HCT116 (cell line): ENCODE measurements at regions not wholly inside any gene's neighbourhood (a gene's known extent, or its start where the extent isn't known, plus 50 kb on each side); places are given as distances from the start of the nearest gene placed in this dataset.

Source experiments
- ATAC-seq: fragments of 200-7000 bp; cut with Tn5 transposase; 2 replicates; pipeline ENCODE4 v1.9.1; 2020; ENCODE audit warnings: mild to moderate bottlenecking, moderate library complexity
- BruUV-seq: library from RNA; stranded (reverse); fragments of 400-500 nt; replicated peaks from 2 replicates; lab custom pipeline; 2021; lab: Mats Ljungman, UMichigan
- CTCF ChIA-PET: fragments of 300-600 bp; sonication (Branson Sonifier 250); formaldehyde crosslinking; loops from one replicate; lab custom pipeline; 2021; ENCODE audit warnings: antibody characterized with exemption; lab: Charles Lee
- POLR2A ChIA-PET: fragments of 300-600, 350-600 bp; sonication (Branson Sonifier 250); formaldehyde crosslinking; loops from one replicate; lab custom pipeline; 2021; ENCODE audit warnings: antibody characterized with exemption; lab: Charles Lee
- RAD21 ChIA-PET, 2 experiments: fragments of 300-600 bp; sonication (Branson Sonifier 250); formaldehyde crosslinking; loops; one replicate each; lab custom pipeline; 2023; ENCODE audit warnings: low total read pairs in 2 of 2; ENCODE audit not compliant: uncharacterized antibody in 2 of 2, unreplicated experiment in 2 of 2, low non-redundant PET in 1 of 2; lab: Charles Lee
- DNase-seq: peaks from one replicate; pipeline ENCODE4 v3.0.0-alpha.2; 2010; ENCODE audit warnings: low read depth, low spot score
- H2AFZ ChIP-seq: fragments of 200-600 bp; shearing (Covaris generic), sonication (generic); 2 replicates; pipeline ENCODE4 v1.6.1; 2017; ENCODE audit warnings: low read depth, mixed run types, mixed read lengths, antibody characterized with exemption, low read length; ENCODE audit not compliant: poor library complexity, severe bottlenecking
- H3K27ac ChIP-seq: 2 replicates; pipeline ENCODE4 v1.5.1; 2012; ENCODE audit warnings: low read depth, low read length
- H3K27me3 ChIP-seq: fragments of 200-600 bp; sonication (generic); 2 replicates; pipeline ENCODE4 v1.6.1; 2016; ENCODE audit warnings: mixed run types, low read length, mixed read lengths; ENCODE audit not compliant: insufficient read depth
- H3K36me3 ChIP-seq, 2 experiments: fragments of 200-500 bp in 1 of 2; fragments of 200-600 bp in 1 of 2; sonication (Bioruptor generic) in 1 of 2; sonication (generic) in 1 of 2; 2 replicates each; pipeline versions ENCODE4 v1.5.1 to v1.6.1; 2014 to 2016; ENCODE audit warnings: low read length in 2 of 2, inconsistent platforms in 1 of 2, mixed read lengths in 1 of 2, mixed run types in 1 of 2; ENCODE audit not compliant: insufficient read depth in 2 of 2, control insufficient read depth in 1 of 2
- H3K4me1 ChIP-seq, 2 experiments: fragments of 200-600 bp in 1 of 2; sonication (generic) in 1 of 2; 2 replicates each; pipeline versions ENCODE4 v1.5.1 to v1.6.1; 2012 to 2017; ENCODE audit warnings: low read length in 2 of 2, inconsistent platforms in 1 of 2, mild to moderate bottlenecking in 1 of 2, mixed read lengths in 1 of 2, mixed run types in 1 of 2, moderate library complexity in 1 of 2; ENCODE audit not compliant: insufficient read depth in 2 of 2, control insufficient read depth in 1 of 2
- H3K4me2 ChIP-seq: fragments of 200-600 bp; sonication (generic); 2 replicates; pipeline ENCODE4 v1.6.1; 2017; ENCODE audit warnings: mixed run types, low read length, mixed read lengths
- H3K4me3 ChIP-seq, 2 experiments: fragments of 200-600 bp in 1 of 2; sonication (generic) in 1 of 2; replicated peaks in 1 of 2; 2 replicates each; pipeline ENCODE4 v1.5.1; 2011 to 2016; ENCODE audit warnings: low read length in 2 of 2, control low read depth in 1 of 2, low read depth in 1 of 2, mild to moderate bottlenecking in 1 of 2, mixed read lengths in 1 of 2, mixed run types in 1 of 2
- H3K79me2 ChIP-seq: fragments of 200-600 bp; sonication (generic); 2 replicates; pipeline ENCODE4 v1.6.1; 2017; ENCODE audit warnings: mild to moderate bottlenecking, mixed run types, low read length, moderate library complexity, mixed read lengths; ENCODE audit not compliant: insufficient read depth
- H3K9ac ChIP-seq: fragments of 200-600 bp; sonication (generic); 2 replicates; pipeline ENCODE4 v1.6.1; 2016; ENCODE audit warnings: low read length, mixed read lengths
- H3K9me2 ChIP-seq: fragments of 200-600 bp; sonication (generic), shearing (Covaris generic); 2 replicates; pipeline ENCODE4 v1.6.1; 2017; ENCODE audit warnings: mixed run types, mild to moderate bottlenecking, moderate library complexity; ENCODE audit not compliant: insufficient read depth
- H3K9me3 ChIP-seq, 2 experiments: fragments of 200-500 bp in 1 of 2; fragments of 200-600 bp in 1 of 2; sonication (Bioruptor generic) in 1 of 2; sonication (generic) in 1 of 2; 2 replicates each; pipeline ENCODE4 v1.6.1; 2014 to 2017; ENCODE audit warnings: low read length in 2 of 2, mixed read lengths in 2 of 2, inconsistent platforms in 1 of 2, low read depth in 1 of 2, mild to moderate bottlenecking in 1 of 2, mixed run types in 1 of 2, moderate library complexity in 1 of 2; ENCODE audit not compliant: control insufficient read depth in 1 of 2, insufficient read depth in 1 of 2
- H4K20me1 ChIP-seq: fragments of 200-600 bp; sonication (generic), shearing (Covaris generic); 2 replicates; pipeline ENCODE4 v1.6.1; 2017; ENCODE audit warnings: mixed run types, mild to moderate bottlenecking, moderate library complexity; ENCODE audit not compliant: insufficient read depth
- CBX3 ChIP-seq: IDR thresholded peaks from 2 replicates; pipeline ENCODE4 v1.6.1; 2012; ENCODE audit warnings: low read depth
- CEBPB ChIP-seq: IDR thresholded peaks from 2 replicates; pipeline ENCODE4 v1.6.1; 2012; ENCODE audit warnings: low read depth
- EGR1 ChIP-seq: IDR thresholded peaks from 2 replicates; pipeline ENCODE4 v1.6.1; 2012; ENCODE audit warnings: low read depth
- EZH2phosphoT487 ChIP-seq: fragments of 200-600 bp; IDR thresholded peaks from 2 replicates; pipeline ENCODE4 v1.6.1; 2018; ENCODE audit warnings: antibody characterized with exemption, borderline replicate concordance
- JUND ChIP-seq: IDR thresholded peaks from 2 replicates; pipeline ENCODE4 v1.6.1; 2012
- POLR2A ChIP-seq: IDR thresholded peaks from 2 replicates; pipeline ENCODE4 v1.7.0; 2011; ENCODE audit warnings: borderline replicate concordance; ENCODE audit not compliant: insufficient read depth, insufficient read length; ENCODE audit errors: extremely low read depth
- POLR2AphosphoS5 ChIP-seq: IDR thresholded peaks from 2 replicates; pipeline ENCODE4 v1.6.1; 2011; ENCODE audit warnings: mild to moderate bottlenecking, low read depth, low read length, moderate library complexity
- TCF7L2 ChIP-seq: IDR thresholded peaks from 2 replicates; pipeline ENCODE4 v1.7.0; 2011; ENCODE audit warnings: borderline replicate concordance, inconsistent platforms; ENCODE audit not compliant: insufficient read depth, insufficient read length; ENCODE audit errors: extremely low read depth
- ZFX ChIP-seq: fragments of 450-650 bp; IDR thresholded peaks from 2 replicates; pipeline ENCODE4 v1.6.1; 2017
- intact Hi-C: fragments of 100-400 bp; cut with micrococcal nuclease; formaldehyde crosslinking; loops from 2 replicates; pipeline ENCODE4 v1.10.0; 2022
- TF ChIP-seq, protein P1 (sequence below): IDR thresholded peaks from 2 replicates; pipeline ENCODE4 v1.6.1; 2012
- TF ChIP-seq, protein P2 (sequence below), 3 experiments: fragments of 200-600 bp in 1 of 3; sonication (generic) in 1 of 3; IDR thresholded peaks in 2 of 3; conservative IDR thresholded peaks in 1 of 3; 2 replicates each; pipeline ENCODE4 v1.5.1; 2012 to 2017; ENCODE audit warnings: low read depth in 2 of 3, low read length in 2 of 3, antibody characterized with exemption in 1 of 3, borderline replicate concordance in 1 of 3, control low read depth in 1 of 3, mild to moderate bottlenecking in 1 of 3, mixed read lengths in 1 of 3, mixed run types in 1 of 3, moderate library complexity in 1 of 3; ENCODE audit not compliant: insufficient read depth in 1 of 3
- TF ChIP-seq, protein P3 (sequence below): IDR thresholded peaks from 2 replicates; pipeline ENCODE4 v1.6.1; 2011; ENCODE audit warnings: mild to moderate bottlenecking, low read length, moderate library complexity; ENCODE audit not compliant: insufficient replicate concordance; ENCODE audit errors: extremely low read depth
- TF ChIP-seq, protein P4 (sequence below): IDR thresholded peaks from 2 replicates; pipeline ENCODE4 v1.6.1; 2012
- TF ChIP-seq, protein P5 (sequence below): IDR thresholded peaks from 2 replicates; pipeline ENCODE4 v1.6.1; 2012; ENCODE audit warnings: low read depth

DNA sequence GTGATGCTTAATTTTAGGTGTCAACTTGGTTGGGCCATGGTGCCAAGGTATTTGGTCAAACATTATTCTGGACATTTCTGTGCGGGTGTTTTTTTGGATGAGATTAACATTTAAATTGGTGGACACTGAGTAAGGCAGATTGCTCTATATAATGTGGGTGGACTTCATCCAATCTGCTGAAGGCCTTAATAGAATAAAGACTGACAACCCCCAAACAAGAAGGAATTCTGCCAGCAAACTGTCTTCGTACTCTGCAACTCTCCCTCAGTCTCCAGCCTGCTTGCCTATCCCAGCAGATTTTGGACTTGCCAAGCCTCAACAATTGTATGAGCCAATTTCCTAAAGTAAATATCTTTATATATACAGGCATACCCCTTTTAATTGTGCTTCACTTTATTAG, 850.1 kb downstream of the TBC1D32 start:
- POLR2A ChIA-PET = no interaction called here
- Histone ChIP-seq H3K4me1 (no peaks in the 10 kb centered on the region), H3K27me3 (no peaks in the 10 kb centered on the region)

More for the DNA sequence above, 850.1 kb downstream of the TBC1D32 start:
- BruUV-seq = no TSS peak
- ATAC-seq = no peak
- no peaks in the 10 kb centered on the region for H3K79me2 ChIP-seq
- H2AFZ ChIP-seq = no peak overlapping the region
- no peaks in the 10 kb centered on the region; the same call in 1 of the 2 replicates for H3K9me2 ChIP-seq
- no peak overlapping the region for H3K9ac ChIP-seq
- no peak overlapping the region for H3K4me3 ChIP-seq
- intact Hi-C loops = no loop called here
- no peaks in the 10 kb centered on the region for H3K9me3 ChIP-seq
- TF ChIP-seq, protein P1, sequence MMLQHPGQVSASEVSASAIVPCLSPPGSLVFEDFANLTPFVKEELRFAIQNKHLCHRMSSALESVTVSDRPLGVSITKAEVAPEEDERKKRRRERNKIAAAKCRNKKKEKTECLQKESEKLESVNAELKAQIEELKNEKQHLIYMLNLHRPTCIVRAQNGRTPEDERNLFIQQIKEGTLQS = no peak
- no peak for TF ChIP-seq POLR2A
- TF ChIP-seq, protein P2, sequence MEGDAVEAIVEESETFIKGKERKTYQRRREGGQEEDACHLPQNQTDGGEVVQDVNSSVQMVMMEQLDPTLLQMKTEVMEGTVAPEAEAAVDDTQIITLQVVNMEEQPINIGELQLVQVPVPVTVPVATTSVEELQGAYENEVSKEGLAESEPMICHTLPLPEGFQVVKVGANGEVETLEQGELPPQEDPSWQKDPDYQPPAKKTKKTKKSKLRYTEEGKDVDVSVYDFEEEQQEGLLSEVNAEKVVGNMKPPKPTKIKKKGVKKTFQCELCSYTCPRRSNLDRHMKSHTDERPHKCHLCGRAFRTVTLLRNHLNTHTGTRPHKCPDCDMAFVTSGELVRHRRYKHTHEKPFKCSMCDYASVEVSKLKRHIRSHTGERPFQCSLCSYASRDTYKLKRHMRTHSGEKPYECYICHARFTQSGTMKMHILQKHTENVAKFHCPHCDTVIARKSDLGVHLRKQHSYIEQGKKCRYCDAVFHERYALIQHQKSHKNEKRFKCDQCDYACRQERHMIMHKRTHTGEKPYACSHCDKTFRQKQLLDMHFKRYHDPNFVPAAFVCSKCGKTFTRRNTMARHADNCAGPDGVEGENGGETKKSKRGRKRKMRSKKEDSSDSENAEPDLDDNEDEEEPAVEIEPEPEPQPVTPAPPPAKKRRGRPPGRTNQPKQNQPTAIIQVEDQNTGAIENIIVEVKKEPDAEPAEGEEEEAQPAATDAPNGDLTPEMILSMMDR (IDR thresholded peaks at IDR 0.05 in 2 of 3, conservative IDR thresholded peaks at IDR 0.05 in 1 of 3; ENCODE audit: borderline replicate concordance in 1 of 3, insufficient read depth in 1 of 3, low read depth in 2 of 3, low read length in 2 of 3) = no peak
- TF ChIP-seq JUND = no peak
- TF ChIP-seq TCF7L2 = no peak
- TF ChIP-seq, protein P3, sequence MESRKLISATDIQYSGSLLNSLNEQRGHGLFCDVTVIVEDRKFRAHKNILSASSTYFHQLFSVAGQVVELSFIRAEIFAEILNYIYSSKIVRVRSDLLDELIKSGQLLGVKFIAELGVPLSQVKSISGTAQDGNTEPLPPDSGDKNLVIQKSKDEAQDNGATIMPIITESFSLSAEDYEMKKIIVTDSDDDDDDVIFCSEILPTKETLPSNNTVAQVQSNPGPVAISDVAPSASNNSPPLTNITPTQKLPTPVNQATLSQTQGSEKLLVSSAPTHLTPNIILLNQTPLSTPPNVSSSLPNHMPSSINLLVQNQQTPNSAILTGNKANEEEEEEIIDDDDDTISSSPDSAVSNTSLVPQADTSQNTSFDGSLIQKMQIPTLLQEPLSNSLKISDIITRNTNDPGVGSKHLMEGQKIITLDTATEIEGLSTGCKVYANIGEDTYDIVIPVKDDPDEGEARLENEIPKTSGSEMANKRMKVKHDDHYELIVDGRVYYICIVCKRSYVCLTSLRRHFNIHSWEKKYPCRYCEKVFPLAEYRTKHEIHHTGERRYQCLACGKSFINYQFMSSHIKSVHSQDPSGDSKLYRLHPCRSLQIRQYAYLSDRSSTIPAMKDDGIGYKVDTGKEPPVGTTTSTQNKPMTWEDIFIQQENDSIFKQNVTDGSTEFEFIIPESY = no peak
- TF ChIP-seq CEBPB = no peak
- no peak for TF ChIP-seq EZH2phosphoT487
- no peak for TF ChIP-seq POLR2AphosphoS5
- no peak for TF ChIP-seq ZFX
- TF ChIP-seq, protein P4, sequence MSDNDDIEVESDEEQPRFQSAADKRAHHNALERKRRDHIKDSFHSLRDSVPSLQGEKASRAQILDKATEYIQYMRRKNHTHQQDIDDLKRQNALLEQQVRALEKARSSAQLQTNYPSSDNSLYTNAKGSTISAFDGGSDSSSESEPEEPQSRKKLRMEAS = no peak
- TF ChIP-seq, protein P5, sequence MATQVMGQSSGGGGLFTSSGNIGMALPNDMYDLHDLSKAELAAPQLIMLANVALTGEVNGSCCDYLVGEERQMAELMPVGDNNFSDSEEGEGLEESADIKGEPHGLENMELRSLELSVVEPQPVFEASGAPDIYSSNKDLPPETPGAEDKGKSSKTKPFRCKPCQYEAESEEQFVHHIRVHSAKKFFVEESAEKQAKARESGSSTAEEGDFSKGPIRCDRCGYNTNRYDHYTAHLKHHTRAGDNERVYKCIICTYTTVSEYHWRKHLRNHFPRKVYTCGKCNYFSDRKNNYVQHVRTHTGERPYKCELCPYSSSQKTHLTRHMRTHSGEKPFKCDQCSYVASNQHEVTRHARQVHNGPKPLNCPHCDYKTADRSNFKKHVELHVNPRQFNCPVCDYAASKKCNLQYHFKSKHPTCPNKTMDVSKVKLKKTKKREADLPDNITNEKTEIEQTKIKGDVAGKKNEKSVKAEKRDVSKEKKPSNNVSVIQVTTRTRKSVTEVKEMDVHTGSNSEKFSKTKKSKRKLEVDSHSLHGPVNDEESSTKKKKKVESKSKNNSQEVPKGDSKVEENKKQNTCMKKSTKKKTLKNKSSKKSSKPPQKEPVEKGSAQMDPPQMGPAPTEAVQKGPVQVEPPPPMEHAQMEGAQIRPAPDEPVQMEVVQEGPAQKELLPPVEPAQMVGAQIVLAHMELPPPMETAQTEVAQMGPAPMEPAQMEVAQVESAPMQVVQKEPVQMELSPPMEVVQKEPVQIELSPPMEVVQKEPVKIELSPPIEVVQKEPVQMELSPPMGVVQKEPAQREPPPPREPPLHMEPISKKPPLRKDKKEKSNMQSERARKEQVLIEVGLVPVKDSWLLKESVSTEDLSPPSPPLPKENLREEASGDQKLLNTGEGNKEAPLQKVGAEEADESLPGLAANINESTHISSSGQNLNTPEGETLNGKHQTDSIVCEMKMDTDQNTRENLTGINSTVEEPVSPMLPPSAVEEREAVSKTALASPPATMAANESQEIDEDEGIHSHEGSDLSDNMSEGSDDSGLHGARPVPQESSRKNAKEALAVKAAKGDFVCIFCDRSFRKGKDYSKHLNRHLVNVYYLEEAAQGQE = no peak
- no peak for TF ChIP-seq EGR1
- TF ChIP-seq CBX3 = no peak
- no peak overlapping the region for H3K27ac ChIP-seq
- no peaks in the 10 kb centered on the region for H3K36me3 ChIP-seq
- ChIA-PET CTCF (no interaction called here), RAD21 (no interaction called here)
- H3K4me2 ChIP-seq = no peak overlapping the region
- H4K20me1 ChIP-seq = no peaks in the 10 kb centered on the region
- DNase-seq = no peak
